SK-MEL-5 (cell line): ENCODE measurements at regions not wholly inside any gene's neighbourhood (a gene's known extent, or its start where the extent isn't known, plus 50 kb on each side); places are given as distances from the start of the nearest gene placed in this dataset.
"Not testable (repeated sequence)": the region's sequence is repeated elsewhere in the genome, so short reads cannot be mapped to it uniquely, and the experiment has no call there.

ENCODE experiments used
- DNase-seq: peaks from one replicate; pipeline ENCODE4 v3.0.0-alpha.2; 2016; ENCODE audit warnings: low read depth, low spot score
- in situ Hi-C: cut with HindIII; loops from 2 replicates; pipeline ENCODE4 v1.10.0; 2016; ENCODE audit warnings: low sequenced_read_pairs, high pct_unique_total_duplicates, low pct_unique_long_range_greater_than_20kb

- in situ Hi-C loops: no loop called here
- DNase-seq: no peak
These were observed 284.5 kb upstream of the USP25 start for GRCh38 chr21:15445327-15445726.

GRCh38 chr21:15446223-15446622 lies 283.6 kb upstream of the USP25 start:
- no peak for DNase-seq

GRCh38 chr21:15449556-15449955 lies 280.2 kb upstream of the USP25 start:
- DNase-seq: no peak
- in situ Hi-C loops: no loop called here

More at GRCh38 chr21:15446223-15446622, 283.6 kb upstream of the USP25 start:
- in situ Hi-C loops: no loop called here

- DNase-seq: no peak
- in situ Hi-C loops: no loop called here
These were observed 276.5 kb upstream of the USP25 start for GRCh38 chr21:15453261-15453660.

- in situ Hi-C loops, DNase-seq: not testable (repeated sequence)
These were observed 276.0 kb upstream of the USP25 start for GRCh38 chr21:15453785-15454184.

DNA sequence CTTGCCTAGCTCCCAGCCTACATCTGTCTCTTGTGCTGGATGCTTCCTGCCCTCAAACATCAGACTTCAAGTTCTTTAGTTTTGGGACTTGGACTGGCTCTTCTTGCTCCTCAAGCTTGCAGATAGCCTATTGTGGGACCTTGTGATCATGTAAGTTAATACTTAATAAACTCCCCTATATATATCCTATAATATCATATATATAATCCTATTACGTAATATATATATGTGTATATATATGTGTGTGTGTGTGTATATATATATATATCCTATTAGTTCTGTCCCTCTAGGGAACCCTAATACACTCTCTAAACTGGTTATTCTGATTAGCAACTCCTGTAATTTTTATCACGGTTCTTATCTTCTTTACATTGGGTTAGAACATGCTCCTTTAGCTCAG lies 274.9 kb upstream of the USP25 start:
- in situ Hi-C loops, DNase-seq: not testable (repeated sequence)

GRCh38 chr21:15455819-15456462 lies 273.8 kb upstream of the USP25 start:
- in situ Hi-C loops: no loop called here

GRCh38 chr21:15457965-15458364 lies 271.8 kb upstream of the USP25 start:
- in situ Hi-C loops: no loop called here
- DNase-seq: no peak

More at GRCh38 chr21:15455819-15456462, 273.8 kb upstream of the USP25 start:
- no peak for DNase-seq

- DNase-seq: no peak
- in situ Hi-C loops: no loop called here
These were observed 267.7 kb upstream of the USP25 start for GRCh38 chr21:15462092-15462491.

DNA sequence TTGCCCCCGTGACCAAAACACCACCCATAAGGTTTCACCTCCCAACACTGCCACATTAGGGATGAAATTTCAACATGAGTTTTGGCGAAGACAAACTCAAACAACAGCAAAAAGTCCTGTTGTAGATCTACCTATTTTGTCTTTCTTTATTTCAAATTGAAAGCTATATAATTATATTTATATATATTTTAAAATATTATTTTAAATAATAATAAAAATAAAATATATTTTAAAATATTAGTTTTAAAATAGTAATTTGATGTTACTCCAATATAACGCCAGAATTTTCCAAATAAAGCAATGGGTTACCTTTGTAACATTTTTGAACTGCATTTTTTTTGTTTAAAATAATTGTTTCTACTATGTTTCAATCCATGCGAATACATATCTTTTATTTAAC lies 263.5 kb upstream of the USP25 start:
- no peak for DNase-seq
- in situ Hi-C loops: no loop called here

- in situ Hi-C loops: no loop called here
- no peak for DNase-seq
These were observed 261.4 kb upstream of the USP25 start for GRCh38 chr21:15468368-15468767.

DNA sequence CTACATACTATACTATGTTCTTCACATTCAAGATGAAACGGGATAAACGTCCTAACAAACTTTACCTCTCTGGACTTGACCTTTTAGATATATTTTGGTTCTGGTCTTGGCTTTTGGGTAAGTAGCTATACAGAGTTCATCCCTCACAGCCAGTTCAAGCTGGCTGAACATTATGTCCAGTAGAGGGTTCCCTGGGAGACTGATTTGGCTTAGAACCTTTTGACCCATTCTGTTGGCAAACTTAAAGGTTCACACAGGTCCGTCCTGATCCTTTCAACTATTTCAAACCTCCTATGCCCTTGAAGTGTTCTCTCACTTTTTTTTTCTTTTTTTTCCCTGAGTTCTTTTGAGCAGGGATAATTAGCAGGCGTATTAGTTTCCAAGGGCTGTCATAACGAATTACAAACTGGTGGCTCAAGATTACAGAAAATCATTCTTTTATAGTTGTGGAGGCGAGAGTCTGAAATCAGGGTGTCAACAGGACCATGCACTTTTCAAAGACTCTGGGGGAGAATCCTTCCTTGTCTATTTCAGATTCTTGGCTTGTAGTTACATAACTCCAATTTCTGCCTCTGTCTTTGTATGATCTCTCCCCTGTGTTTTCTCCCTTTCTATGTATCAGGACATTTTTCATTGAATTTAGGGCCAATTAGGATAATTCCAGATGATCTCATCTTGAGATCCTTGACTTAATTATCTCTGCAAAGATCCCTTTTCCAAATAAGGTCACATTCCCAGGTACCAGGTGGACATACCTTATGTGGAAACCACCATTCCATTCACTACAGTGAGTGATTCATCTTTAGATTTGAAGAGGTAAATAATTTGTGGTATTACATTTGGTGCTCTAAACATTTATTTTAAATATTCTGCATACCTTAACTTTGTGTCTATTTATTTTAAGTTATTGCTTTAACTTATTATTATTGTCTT lies 257.4 kb upstream of the USP25 start:
- no peak for DNase-seq
- in situ Hi-C loops: no loop called here

DNA sequence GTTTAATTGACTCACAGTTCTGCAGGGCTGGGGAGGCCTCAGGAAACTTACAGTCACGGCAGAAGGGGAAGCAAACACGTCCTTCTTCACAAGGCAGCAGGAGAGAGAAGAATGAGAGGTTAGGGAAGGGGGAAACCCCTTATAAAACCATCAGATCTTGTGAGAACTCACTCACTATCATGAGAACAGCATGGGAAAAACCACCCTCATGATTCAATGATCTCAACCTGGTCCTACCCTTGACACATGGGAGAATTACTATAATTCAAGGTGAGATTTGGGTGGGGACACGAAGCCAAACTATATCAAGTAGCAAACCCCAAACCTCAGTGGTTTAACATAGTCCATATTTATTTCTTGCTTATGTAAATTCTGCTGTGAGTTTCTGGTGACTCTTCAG lies 252.0 kb upstream of the USP25 start:
- DNase-seq, in situ Hi-C loops: not testable (repeated sequence)

DNA sequence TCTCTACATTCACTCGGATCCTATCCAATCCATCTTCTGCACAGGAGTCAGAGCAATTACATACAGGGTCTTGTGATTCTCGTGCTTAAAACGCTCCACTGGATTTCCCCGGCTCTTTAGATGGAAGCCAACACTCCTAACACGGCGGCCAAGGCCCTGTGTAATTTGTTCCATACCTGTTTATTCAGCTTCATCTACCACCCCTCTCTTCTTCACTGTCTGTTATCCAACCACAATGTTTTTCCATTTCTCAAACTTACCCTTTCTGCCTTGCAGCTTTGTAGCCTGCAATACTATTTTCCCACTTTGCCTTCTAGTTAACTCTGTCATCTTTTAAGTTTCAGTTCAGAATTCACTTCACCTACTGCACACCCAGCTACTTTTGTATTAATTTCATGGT lies 249.6 kb upstream of the USP25 start:
- no peak for DNase-seq
- in situ Hi-C loops: no loop called here

GRCh38 chr21:15483138-15483780 lies 246.5 kb upstream of the USP25 start:
- in situ Hi-C loops: no loop called here
- DNase-seq: peak; percentile 81

DNA sequence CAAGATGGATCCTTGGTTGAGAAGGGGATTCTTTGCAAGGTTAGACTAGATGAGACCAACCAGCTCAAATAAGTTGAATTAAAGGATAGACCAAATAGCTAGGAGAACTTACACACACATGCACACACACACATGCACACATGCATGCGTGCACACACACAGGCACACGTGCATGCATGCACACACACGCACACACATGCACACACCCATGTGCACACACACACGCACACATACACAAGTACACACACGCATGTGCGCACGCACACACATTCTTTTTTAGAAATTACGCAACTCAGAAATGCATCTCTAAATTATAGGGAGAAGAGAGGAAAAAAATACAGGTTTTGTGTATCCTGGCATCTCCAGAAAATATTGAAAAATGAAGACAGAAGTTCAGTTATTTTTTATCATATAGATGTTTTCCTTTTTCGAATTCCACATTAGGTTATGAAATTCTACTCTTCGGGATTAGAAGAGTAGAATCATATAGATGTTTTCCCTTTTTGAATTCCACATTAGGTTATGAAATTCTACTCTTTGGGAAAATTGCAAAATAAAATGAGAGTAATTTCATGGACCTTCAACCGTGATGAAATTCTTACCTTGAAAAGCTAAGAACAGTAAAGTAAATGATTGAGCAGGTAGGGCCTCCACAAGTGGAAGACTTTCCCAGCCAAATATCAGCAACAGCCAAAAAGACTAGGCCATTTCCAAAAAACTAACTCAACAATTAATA lies 243.2 kb upstream of the USP25 start:
- no peak for DNase-seq
- in situ Hi-C loops: no loop called here

- DNase-seq: no peak
- in situ Hi-C loops: no loop called here
These were observed 242.6 kb upstream of the USP25 start for GRCh38 chr21:15487196-15487550.

GRCh38 chr21:15491100-15491499 lies 238.7 kb upstream of the USP25 start:
- in situ Hi-C loops: no loop called here
- no peak for DNase-seq
